ENCODE measurements at regions not wholly inside any gene's neighbourhood (a gene's known extent, or its start where the extent isn't known, plus 50 kb on each side); places are given as distances from the start of the nearest gene placed in this dataset.

- no peak overlapping the region for H3K4me3 ChIP-seq (ENCODE audit: low read depth, low read length)
- DNase-seq (ENCODE audit: low read depth), result no peak
- no peak for TF ChIP-seq CTCF (conservative IDR thresholded peaks at IDR 0.05; ENCODE audit: low read depth, low read length)
These were observed 260.0 kb downstream of the NR2F1-AS1 start for GRCh38 chr5:93320920-93321445.

- TF ChIP-seq CTCF (conservative IDR thresholded peaks at IDR 0.05; ENCODE audit: low read depth, low read length), result no peak
- H3K4me3 ChIP-seq (ENCODE audit: low read depth, low read length), result no peak overlapping the region
- DNase-seq (ENCODE audit: low read depth), result no peak
These were observed 267.3 kb downstream of the NR2F1-AS1 start for GRCh38 chr5:93313672-93314071.

- TF ChIP-seq CTCF (conservative IDR thresholded peaks at IDR 0.05; ENCODE audit: low read depth, low read length), result no peak
- no peak for DNase-seq (ENCODE audit: low read depth)
- H3K4me3 ChIP-seq (ENCODE audit: low read depth, low read length), result no peak overlapping the region
These were observed 269.1 kb downstream of the NR2F1-AS1 start for GRCh38 chr5:93311881-93312280.

GRCh38 chr5:93307557-93307956 lies 273.5 kb downstream of the NR2F1-AS1 start:
- TF ChIP-seq CTCF (conservative IDR thresholded peaks at IDR 0.05; ENCODE audit: low read depth, low read length), result no peak
- DNase-seq (ENCODE audit: low read depth), result no peak
- H3K4me3 ChIP-seq (ENCODE audit: low read depth, low read length), result no peak overlapping the region

- H3K4me3 ChIP-seq (ENCODE audit: low read depth, low read length), result no peak overlapping the region
- no peak for DNase-seq (ENCODE audit: low read depth)
- TF ChIP-seq CTCF (conservative IDR thresholded peaks at IDR 0.05; ENCODE audit: low read depth, low read length), result no peak
These were observed 275.0 kb downstream of the NR2F1-AS1 start for GRCh38 chr5:93305984-93306383.

GRCh38 chr5:93304456-93305250 lies 276.4 kb downstream of the NR2F1-AS1 start:
- DNase-seq (ENCODE audit: low read depth), result no peak
- no peak overlapping the region for H3K4me3 ChIP-seq (ENCODE audit: low read depth, low read length)
- TF ChIP-seq CTCF (conservative IDR thresholded peaks at IDR 0.05; ENCODE audit: low read depth, low read length), result no peak

- TF ChIP-seq CTCF (conservative IDR thresholded peaks at IDR 0.05; ENCODE audit: low read depth, low read length), result no peak
- no peak overlapping the region for H3K4me3 ChIP-seq (ENCODE audit: low read depth, low read length)
- no peak for DNase-seq (ENCODE audit: low read depth)
These were observed 277.7 kb downstream of the NR2F1-AS1 start for GRCh38 chr5:93303291-93303691.

Measured in epithelial cell of proximal tubule (primary cell).